Inflammatory macrophage treated with lipopolysaccharide for 4 hours (primary cell): ENCODE measurements at regions not wholly inside any gene's neighbourhood (a gene's known extent, or its start where the extent isn't known, plus 50 kb on each side); places are given as distances from the start of the nearest gene placed in this dataset.
A peak's percentile ranks its signal among the peaks of the same experiment; 100 is the strongest.
"Not testable (repeated sequence)": the region's sequence is repeated elsewhere in the genome, so short reads cannot be mapped to it uniquely, and the experiment has no call there.

Experiments used
- DNase-seq: peaks from one replicate; pipeline ENCODE4 v3.0.0-alpha.2; 2020

GRCh38 chr1:58180537-58180936, 366.0 kb downstream of the OMA1 start:
- DNase-seq = no peak

- DNase-seq = not testable (repeated sequence)
Observed at GRCh38 chr1:58169160-58169559, 377.4 kb downstream of the OMA1 start.

- DNase-seq = not testable (repeated sequence)
Observed at GRCh38 chr1:58167131-58167530, 379.4 kb downstream of the OMA1 start.

GRCh38 chr1:58166417-58166816, 380.1 kb downstream of the OMA1 start:
- DNase-seq = no peak

GRCh38 chr1:58165073-58165472, 381.5 kb downstream of the OMA1 start:
- DNase-seq = peak; percentile 8

GRCh38 chr1:58162952-58163550, 383.5 kb downstream of the OMA1 start:
- DNase-seq = peak; percentile 51

- no peak for DNase-seq
Observed at GRCh38 chr1:58159434-58159830, 387.1 kb downstream of the OMA1 start.

- DNase-seq = no peak
Observed at GRCh38 chr1:58158506-58159433, 387.8 kb downstream of the OMA1 start.

- DNase-seq = no peak
Observed at GRCh38 chr1:58158016-58158415, 388.5 kb downstream of the OMA1 start.

GRCh38 chr1:58157256-58157655, 389.3 kb downstream of the OMA1 start:
- DNase-seq = no peak

GRCh38 chr1:58156831-58157230, 389.7 kb downstream of the OMA1 start:
- DNase-seq = no peak

GRCh38 chr1:58156124-58156468, 390.4 kb downstream of the OMA1 start:
- no peak for DNase-seq

GRCh38 chr1:58155418-58156123, 391.0 kb downstream of the OMA1 start:
- DNase-seq = peak; percentile 36

- DNase-seq = no peak
Observed at GRCh38 chr1:58154256-58154655, 392.3 kb downstream of the OMA1 start.

- DNase-seq = no peak
Observed at GRCh38 chr1:58152697-58153096, 393.8 kb downstream of the OMA1 start.

GRCh38 chr1:58149271-58149812, 397.2 kb downstream of the OMA1 start:
- DNase-seq = no peak

GRCh38 chr1:58144698-58145270, 401.7 kb downstream of the OMA1 start:
- no peak for DNase-seq

GRCh38 chr1:58143972-58144697, 402.4 kb downstream of the OMA1 start:
- no peak for DNase-seq

- DNase-seq = no peak
Observed at GRCh38 chr1:58136387-58136786, 410.1 kb downstream of the OMA1 start.

- DNase-seq = no peak
Observed at GRCh38 chr1:58135821-58136321, 410.7 kb downstream of the OMA1 start.

- DNase-seq = no peak
Observed at GRCh38 chr1:58133562-58133961, 413.0 kb downstream of the OMA1 start.

GRCh38 chr1:58123051-58123450, 423.5 kb downstream of the OMA1 start:
- no peak for DNase-seq
